Fibroblast of lung (primary cell): ENCODE measurements at regions not wholly inside any gene's neighbourhood (a gene's known extent, or its start where the extent isn't known, plus 50 kb on each side); places are given as distances from the start of the nearest gene placed in this dataset.
A peak's percentile ranks its signal among the peaks of the same experiment; 100 is the strongest.

ENCODE experiments used
- DNase-seq, 2 donors: peaks; one replicate each; pipeline versions ENCODE4 v3.0.0 to v3.0.0-alpha.2; 2010; ENCODE audit warnings: low read depth in 2 of 2
- H2AFZ ChIP-seq: 2 replicates; pipeline ENCODE4 v1.5.1; 2012; ENCODE audit warnings: low read length, control low read depth, inconsistent platforms
- H3K27ac ChIP-seq: 2 replicates; pipeline ENCODE4 v1.5.1; 2011; ENCODE audit warnings: low read length, control low read depth; ENCODE audit not compliant: insufficient read depth
- H3K27me3 ChIP-seq: 2 replicates; pipeline ENCODE4 v1.5.1; 2011; ENCODE audit warnings: mild to moderate bottlenecking, low read length; ENCODE audit not compliant: control insufficient read depth, insufficient read depth
- H3K36me3 ChIP-seq: 2 replicates; pipeline ENCODE4 v1.5.1; 2011; ENCODE audit warnings: low read length; ENCODE audit not compliant: control insufficient read depth, insufficient read depth
- H3K4me1 ChIP-seq: 2 replicates; pipeline ENCODE4 v1.5.1; 2011; ENCODE audit warnings: low read length; ENCODE audit not compliant: control insufficient read depth, insufficient read depth; ENCODE audit errors: extremely low read depth
- H3K4me2 ChIP-seq: 2 replicates; pipeline ENCODE4 v1.5.1; 2011; ENCODE audit warnings: low read length, control low read depth; ENCODE audit not compliant: insufficient read depth; ENCODE audit errors: extremely low read depth
- H3K4me3 ChIP-seq, 4 experiments: fragments of 200-600 bp in 1 of 4; sonication (generic) in 1 of 4; replicated peaks in 1 of 4; 2 replicates each; pipeline ENCODE4 v1.5.1; 2011 to 2016; ENCODE audit warnings: low read length in 4 of 4, low read depth in 3 of 4, mild to moderate bottlenecking in 3 of 4, control low read depth in 2 of 4, inconsistent platforms in 1 of 4, mixed read lengths in 1 of 4; ENCODE audit not compliant: insufficient read depth in 1 of 4; ENCODE audit errors: control extremely low read depth in 1 of 4
- H3K79me2 ChIP-seq: 2 replicates; pipeline ENCODE4 v1.5.1; 2012; ENCODE audit warnings: mild to moderate bottlenecking, low read length, inconsistent platforms; ENCODE audit not compliant: control insufficient read depth, insufficient read depth
- H3K9ac ChIP-seq: 2 replicates; pipeline ENCODE4 v1.5.1; 2011; ENCODE audit warnings: mild to moderate bottlenecking, low read length, control low read depth; ENCODE audit not compliant: insufficient read depth
- H3K9me3 ChIP-seq: 2 replicates; pipeline ENCODE4 v1.5.1; 2012; ENCODE audit warnings: low read depth, low read length; ENCODE audit not compliant: control insufficient read depth, insufficient read depth
- H4K20me1 ChIP-seq: 2 replicates; pipeline ENCODE4 v1.5.1; 2011; ENCODE audit warnings: low read length; ENCODE audit not compliant: control insufficient read depth, insufficient read depth; ENCODE audit errors: extremely low read depth
- CTCF ChIP-seq, 2 donors: IDR thresholded peaks in 1 of 2; conservative IDR thresholded peaks in 1 of 2; 1 replicate in 1 of 2; 2 replicates in 1 of 2; pipeline ENCODE4 v1.5.1; 2011 to 2012; ENCODE audit warnings: low read length in 2 of 2, control low read depth in 1 of 2, inconsistent platforms in 1 of 2, low read depth in 1 of 2, mild to moderate bottlenecking in 1 of 2
- EZH2 ChIP-seq: IDR thresholded peaks from 2 replicates; pipeline ENCODE4 v1.5.1; 2012; ENCODE audit warnings: low read length, control low read depth, mild to moderate bottlenecking; ENCODE audit errors: missing control alignments

- Histone ChIP-seq H3K4me2 (no peak overlapping the region), H2AFZ (no peak overlapping the region), H3K36me3 (no peaks in the 10 kb centered on the region), H3K27me3 (peaks cover 23% of the 10 kb centered on the region), H3K4me1 (no peaks in the 10 kb centered on the region), H3K9me3 (no peaks in the 10 kb centered on the region), H3K27ac (no peak overlapping the region), H3K9ac (no peak overlapping the region), H4K20me1 (no peaks in the 10 kb centered on the region), H3K79me2 (no peaks in the 10 kb centered on the region), H3K4me3 (no peak overlapping the region)
- TF ChIP-seq EZH2, result no peak
- TF ChIP-seq CTCF (conservative IDR thresholded peaks at IDR 0.05 in 1 of 2, IDR thresholded peaks at IDR 0.05 in 1 of 2; ENCODE audit: low read depth in 1 of 2, low read length in 2 of 2), result no peak
- no peak for DNase-seq
Measured at GRCh38 chr14:103275000-103275399, 59.0 kb upstream of the EIF5 start.

GRCh38 chr14:103277931-103278330 lies 56.1 kb upstream of the EIF5 start:
- Histone ChIP-seq H3K4me3 (no peak overlapping the region), H3K9ac (no peak overlapping the region), H3K27ac (no peak overlapping the region), H3K27me3 (peaks cover 23% of the 10 kb centered on the region), H3K79me2 (no peaks in the 10 kb centered on the region), H3K4me2 (no peak overlapping the region), H2AFZ (no peak overlapping the region), H3K36me3 (no peaks in the 10 kb centered on the region), H3K9me3 (no peaks in the 10 kb centered on the region), H4K20me1 (no peaks in the 10 kb centered on the region), H3K4me1 (no peaks in the 10 kb centered on the region)
- no peak for DNase-seq
- TF ChIP-seq CTCF (conservative IDR thresholded peaks at IDR 0.05 in 1 of 2, IDR thresholded peaks at IDR 0.05 in 1 of 2; ENCODE audit: low read depth in 1 of 2, low read length in 2 of 2) (no peak), EZH2 (no peak)

GRCh38 chr14:103279142-103280025 lies 54.7 kb upstream of the EIF5 start:
- peak overlapping the region; percentile 11 for H3K4me2 ChIP-seq
- H2AFZ ChIP-seq, result no peak overlapping the region
- peaks cover 10% of the 10 kb centered on the region for H3K27me3 ChIP-seq
- no peak overlapping the region for H3K4me3 ChIP-seq
- H3K4me1 ChIP-seq, result no peaks in the 10 kb centered on the region
- peak; percentile 25 for TF ChIP-seq EZH2
- TF ChIP-seq CTCF (conservative IDR thresholded peaks at IDR 0.05 in 1 of 2, IDR thresholded peaks at IDR 0.05 in 1 of 2; ENCODE audit: low read depth in 1 of 2, low read length in 2 of 2), result no peak
- H3K27ac ChIP-seq, result no peak overlapping the region
- H3K9ac ChIP-seq, result no peak overlapping the region
- no peaks in the 10 kb centered on the region for H3K36me3 ChIP-seq
- no peaks in the 10 kb centered on the region for H3K9me3 ChIP-seq
- H3K79me2 ChIP-seq, result no peaks in the 10 kb centered on the region
- no peaks in the 10 kb centered on the region for H4K20me1 ChIP-seq
- no peak for DNase-seq
